ENCODE measurements at regions not wholly inside any gene's neighbourhood (a gene's known extent, or its start where the extent isn't known, plus 50 kb on each side); places are given as distances from the start of the nearest gene placed in this dataset.
"Not testable (repeated sequence)": the region's sequence is repeated elsewhere in the genome, so short reads cannot be mapped to it uniquely, and the experiment has no call there.

- Histone ChIP-seq H3K4me2 (ENCODE audit: control insufficient read depth, insufficient read depth) (no peak overlapping the region), H4K20me1 (ENCODE audit: control insufficient read depth, insufficient read depth) (no peaks in the 10 kb centered on the region), H3K27ac (ENCODE audit: control insufficient read depth, insufficient read depth) (no peak overlapping the region), H3K9ac (ENCODE audit: control insufficient read depth, insufficient read depth, low read length) (no peak overlapping the region), H3K27me3 (replicated peaks in 1 of 2; ENCODE audit: control insufficient read depth in 2 of 2, insufficient read depth in 2 of 2, low read length in 1 of 2) (no peaks in the 10 kb centered on the region), H2AFZ (ENCODE audit: control insufficient read depth, low read depth, low read length) (no peak overlapping the region), H3K4me3 (no peak overlapping the region), H3K79me2 (ENCODE audit: control insufficient read depth, insufficient read depth, low read length) (no peaks in the 10 kb centered on the region), H3K36me3 (ENCODE audit: control insufficient read depth in 2 of 2, insufficient read depth in 2 of 2, low read length in 1 of 2) (no peaks in the 10 kb centered on the region), H3K9me3 (replicated peaks; ENCODE audit: control insufficient read depth, insufficient read depth, low read length) (no peaks in the 10 kb centered on the region; the same call in 2 of the 3 replicates), H3K4me1 (ENCODE audit: control insufficient read depth, insufficient read depth, low read length) (no peaks in the 10 kb centered on the region)
- 68% methylated on average over 3 of the region's 3 CpGs for WGBS (ENCODE audit: insufficient coverage, insufficient replicate concordance, low lambda C conversion rate, missing lambda C conversion rate)
- no peak for ATAC-seq
- POLR2A ChIA-PET: no interaction called here
- no TSS peak for BruUV-seq (replicated peaks)
- no peak for TF ChIP-seq CHD2 (IDR thresholded peaks at IDR 0.05; ENCODE audit: borderline replicate concordance, low read depth, low read length)
- no peak for TF ChIP-seq KDM1A (IDR thresholded peaks at IDR 0.05; ENCODE audit: borderline replicate concordance)
- TF ChIP-seq TAF1 (IDR thresholded peaks at IDR 0.05; ENCODE audit: borderline replicate concordance, low read depth, low read length): no peak
- TF ChIP-seq MTA2 (IDR thresholded peaks at IDR 0.05; ENCODE audit: low read depth): no peak
- no peak for TF ChIP-seq SUPT20H (IDR thresholded peaks at IDR 0.05; ENCODE audit: borderline replicate concordance, control insufficient read depth, low read depth, low read length)
- TF ChIP-seq GABPA (IDR thresholded peaks at IDR 0.05; ENCODE audit: low read depth): no peak
- no peak for DNase-seq (ENCODE audit: low read depth, low spot score)
- SMC1A ChIA-PET (ENCODE audit: uncharacterized antibody, unreplicated experiment): interaction anchor here (1.2 to 1.3 kb wide), 2 partner anchors 9 to 14 kb away, joined by 3 to 6 read pairs; no protein-coding TSS in a partner anchor
- no peak for FAIRE-seq
- in situ Hi-C loops (cut with MboI) (no loop called here), intact Hi-C loops (cut with micrococcal nuclease; ENCODE audit: unreplicated experiment) (no loop called here)
- RAD21 ChIA-PET (ENCODE audit: unreplicated experiment): no interaction called here
- CTCF ChIA-PET: interaction anchor here (0.7 to 1.4 kb wide), 2 partner anchors 20 to 154 kb away, joined by 3 read pairs; no protein-coding TSS in a partner anchor
Measured at GRCh38 chr7:41399171-41399570, 303.7 kb downstream of the INHBA start.

- no peaks in the 10 kb centered on the region for H3K79me2 ChIP-seq (ENCODE audit: control insufficient read depth, insufficient read depth, low read length)
- no peak overlapping the region for H3K9ac ChIP-seq (ENCODE audit: control insufficient read depth, insufficient read depth, low read length)
- SMC1A ChIA-PET (ENCODE audit: uncharacterized antibody, unreplicated experiment): no interaction called here
- ATAC-seq: no peak
- no peaks in the 10 kb centered on the region for H3K27me3 ChIP-seq (replicated peaks in 1 of 2; ENCODE audit: control insufficient read depth in 2 of 2, insufficient read depth in 2 of 2, low read length in 1 of 2)
- H2AFZ ChIP-seq (ENCODE audit: control insufficient read depth, low read depth, low read length): no peak overlapping the region
- no peaks in the 10 kb centered on the region for H3K36me3 ChIP-seq (ENCODE audit: control insufficient read depth in 2 of 2, insufficient read depth in 2 of 2, low read length in 1 of 2)
- POLR2A ChIA-PET: no interaction called here
- no peak overlapping the region for H3K4me2 ChIP-seq (ENCODE audit: control insufficient read depth, insufficient read depth)
- intact Hi-C loops (cut with micrococcal nuclease; ENCODE audit: unreplicated experiment) (no loop called here), in situ Hi-C loops (cut with MboI) (no loop called here)
- TF ChIP-seq ATF3 (IDR thresholded peaks at IDR 0.05; ENCODE audit: borderline replicate concordance, extremely low read depth, low read depth, low read length): no peak
- TF ChIP-seq ETV6 (conservative IDR thresholded peaks at IDR 0.05 in 1 of 2, IDR thresholded peaks at IDR 0.05 in 1 of 2; ENCODE audit: borderline replicate concordance in 1 of 2, low read depth in 1 of 2): no peak
- no peak for TF ChIP-seq ZZZ3 (IDR thresholded peaks at IDR 0.05; ENCODE audit: control insufficient read depth, insufficient read length, low read depth)
- no peak for TF ChIP-seq POU2F2 (IDR thresholded peaks at IDR 0.05; ENCODE audit: borderline replicate concordance, low read depth, low read length)
- no peak for TF ChIP-seq MTA3 (IDR thresholded peaks at IDR 0.05; ENCODE audit: borderline replicate concordance, low read length)
- no peak for TF ChIP-seq IRF4 (IDR thresholded peaks at IDR 0.05; ENCODE audit: low read depth, low read length)
- no peak for TF ChIP-seq JUNB (IDR thresholded peaks at IDR 0.05)
- WGBS (ENCODE audit: insufficient coverage, insufficient replicate concordance, low lambda C conversion rate, missing lambda C conversion rate): 3% methylated on average over 3 of the region's 3 CpGs
- CTCF ChIA-PET: no interaction called here
- BruUV-seq (replicated peaks): no TSS peak
- no peak for FAIRE-seq
- H3K27ac ChIP-seq (ENCODE audit: control insufficient read depth, insufficient read depth): no peak overlapping the region
- H3K4me3 ChIP-seq: no peak overlapping the region
- no peaks in the 10 kb centered on the region for H3K9me3 ChIP-seq (replicated peaks; ENCODE audit: control insufficient read depth, insufficient read depth, low read length)
- RAD21 ChIA-PET (ENCODE audit: unreplicated experiment): no interaction called here
- DNase-seq (ENCODE audit: low read depth, low spot score): no peak
- H4K20me1 ChIP-seq (ENCODE audit: control insufficient read depth, insufficient read depth): no peaks in the 10 kb centered on the region
- H3K4me1 ChIP-seq (ENCODE audit: control insufficient read depth, insufficient read depth, low read length): no peaks in the 10 kb centered on the region
Measured at GRCh38 chr7:41391818-41392217, 311.1 kb downstream of the INHBA start.

GRCh38 chr7:41388933-41389332, 314.0 kb downstream of the INHBA start:
- FAIRE-seq; H3K79me2 ChIP-seq (ENCODE audit: control insufficient read depth, insufficient read depth, low read length); SMC1A ChIA-PET (ENCODE audit: uncharacterized antibody, unreplicated experiment); H3K9ac ChIP-seq (ENCODE audit: control insufficient read depth, insufficient read depth, low read length); H4K20me1 ChIP-seq (ENCODE audit: control insufficient read depth, insufficient read depth); intact Hi-C loops (cut with micrococcal nuclease; ENCODE audit: unreplicated experiment); H3K4me1 ChIP-seq (ENCODE audit: control insufficient read depth, insufficient read depth, low read length); H3K27ac ChIP-seq (ENCODE audit: control insufficient read depth, insufficient read depth); CTCF ChIA-PET; in situ Hi-C loops (cut with MboI); H3K9me3 ChIP-seq (replicated peaks; ENCODE audit: control insufficient read depth, insufficient read depth, low read length); H3K4me3 ChIP-seq; DNase-seq (ENCODE audit: low read depth, low spot score); H3K4me2 ChIP-seq (ENCODE audit: control insufficient read depth, insufficient read depth); BruUV-seq (replicated peaks); POLR2A ChIA-PET; H3K27me3 ChIP-seq (replicated peaks in 1 of 2; ENCODE audit: control insufficient read depth in 2 of 2, insufficient read depth in 2 of 2, low read length in 1 of 2); ATAC-seq; H3K36me3 ChIP-seq (ENCODE audit: control insufficient read depth in 2 of 2, insufficient read depth in 2 of 2, low read length in 1 of 2); RAD21 ChIA-PET (ENCODE audit: unreplicated experiment); H2AFZ ChIP-seq (ENCODE audit: control insufficient read depth, low read depth, low read length): not testable (repeated sequence)
- 0% methylated on average over 3 of the region's 3 CpGs for WGBS (ENCODE audit: insufficient coverage, insufficient replicate concordance, low lambda C conversion rate, missing lambda C conversion rate)

Data from GM12878 (cell line).